Immature natural killer cell (primary cell): ENCODE measurements at regions not wholly inside any gene's neighbourhood (a gene's known extent, or its start where the extent isn't known, plus 50 kb on each side); places are given as distances from the start of the nearest gene placed in this dataset.
"Not testable (repeated sequence)": the region's sequence is repeated elsewhere in the genome, so short reads cannot be mapped to it uniquely, and the experiment has no call there.

Source experiments
- DNase-seq, 3 donors: peaks; one replicate each; pipeline ENCODE4 v3.0.0; 2022; ENCODE audit warnings: mixed read lengths in 1 of 3
- H3K27ac Mint-ChIP-seq, 6 donors: one replicate each; pipeline ENCODE4 v1.8.0; 2020; ENCODE audit warnings: mixed read lengths in 6 of 6, mild to moderate bottlenecking in 5 of 6, inconsistent platforms in 4 of 6, moderate library complexity in 3 of 6
- H3K27me3 Mint-ChIP-seq, 3 donors: one replicate each; pipeline ENCODE4 v1.8.0; 2020 to 2021; ENCODE audit warnings: low read depth in 3 of 3, mild to moderate bottlenecking in 3 of 3, mixed read lengths in 3 of 3, moderate library complexity in 3 of 3, inconsistent platforms in 1 of 3
- H3K36me3 Mint-ChIP-seq, 3 donors: one replicate each; pipeline ENCODE4 v1.8.0; 2020; ENCODE audit warnings: mixed read lengths in 3 of 3, inconsistent platforms in 2 of 3, mild to moderate bottlenecking in 2 of 3
- H3K4me1 Mint-ChIP-seq, 2 donors: one replicate each; pipeline ENCODE4 v1.8.0; 2020; ENCODE audit warnings: inconsistent platforms in 2 of 2, mild to moderate bottlenecking in 2 of 2, mixed read lengths in 2 of 2, moderate library complexity in 1 of 2
- H3K4me3 Mint-ChIP-seq, 5 donors: one replicate each; pipeline ENCODE4 v1.8.0; 2020; ENCODE audit warnings: mild to moderate bottlenecking in 5 of 5, mixed read lengths in 5 of 5, inconsistent platforms in 3 of 5, moderate library complexity in 3 of 5
- H3K9me3 Mint-ChIP-seq, 6 donors: one replicate each; pipeline ENCODE4 v1.8.0; 2020; ENCODE audit warnings: mild to moderate bottlenecking in 6 of 6, mixed read lengths in 6 of 6, inconsistent platforms in 4 of 6, moderate library complexity in 3 of 6

GRCh38 chr5:51582871-51583394, 199.7 kb downstream of the ISL1 start:
- DNase-seq = no peak
- H3K9me3 Mint-ChIP-seq = peaks cover 2 to 27% (median 10%) of the 10 kb centered on the region in 6 donors
- H3K27me3 Mint-ChIP-seq = no peaks in the 10 kb centered on the region
- no peaks in the 10 kb centered on the region for H3K36me3 Mint-ChIP-seq
- no peaks in the 10 kb centered on the region for H3K4me1 Mint-ChIP-seq
- no peak overlapping the region for H3K27ac Mint-ChIP-seq
- H3K4me3 Mint-ChIP-seq = no peak overlapping the region

GRCh38 chr5:51598026-51598425, 214.8 kb downstream of the ISL1 start:
- H3K27me3 Mint-ChIP-seq = no peaks in the 10 kb centered on the region
- H3K9me3 Mint-ChIP-seq = peaks cover 0 to 26% (median 4%) of the 10 kb centered on the region in 6 donors
- H3K4me3 Mint-ChIP-seq = no peak overlapping the region
- no peak for DNase-seq
- no peaks in the 10 kb centered on the region for H3K4me1 Mint-ChIP-seq
- H3K27ac Mint-ChIP-seq = no peak overlapping the region
- H3K36me3 Mint-ChIP-seq = no peaks in the 10 kb centered on the region

GRCh38 chr5:51599587-51599986, 216.3 kb downstream of the ISL1 start:
- H3K36me3 Mint-ChIP-seq = no peaks in the 10 kb centered on the region
- H3K4me1 Mint-ChIP-seq = no peaks in the 10 kb centered on the region
- peaks cover 2 to 33% (median 10%) of the 10 kb centered on the region in 6 donors for H3K9me3 Mint-ChIP-seq
- H3K27me3 Mint-ChIP-seq = no peaks in the 10 kb centered on the region
- DNase-seq = no peak
- H3K27ac Mint-ChIP-seq = no peak overlapping the region
- H3K4me3 Mint-ChIP-seq = no peak overlapping the region

GRCh38 chr5:51604324-51604723, 221.1 kb downstream of the ISL1 start:
- Mint-ChIP-seq H3K27ac (no peak overlapping the region), H3K9me3 (peaks cover 4 to 40% (median 13%) of the 10 kb centered on the region in 6 donors), H3K36me3 (no peaks in the 10 kb centered on the region), H3K27me3 (peaks cover 0 to 3% (median 0%) of the 10 kb centered on the region in 3 donors), H3K4me3 (no peak overlapping the region), H3K4me1 (no peaks in the 10 kb centered on the region)
- DNase-seq = no peak

GRCh38 chr5:51606921-51607320, 223.7 kb downstream of the ISL1 start:
- H3K4me1 Mint-ChIP-seq = no peaks in the 10 kb centered on the region
- peaks cover 1 to 45% (median 14%) of the 10 kb centered on the region in 6 donors for H3K9me3 Mint-ChIP-seq
- H3K27me3 Mint-ChIP-seq = peaks cover 0 to 3% (median 0%) of the 10 kb centered on the region in 3 donors
- no peak overlapping the region for H3K27ac Mint-ChIP-seq
- no peak overlapping the region for H3K4me3 Mint-ChIP-seq
- DNase-seq = no peak
- no peaks in the 10 kb centered on the region for H3K36me3 Mint-ChIP-seq

GRCh38 chr5:51618234-51618633, 235.0 kb downstream of the ISL1 start:
- Mint-ChIP-seq H3K4me1 (no peaks in the 10 kb centered on the region), H3K4me3 (no peak overlapping the region), H3K27ac (no peak overlapping the region), H3K36me3 (no peaks in the 10 kb centered on the region), H3K9me3 (peaks cover 0 to 24% (median 5%) of the 10 kb centered on the region in 6 donors), H3K27me3 (no peaks in the 10 kb centered on the region)
- DNase-seq = no peak

- no peak for DNase-seq
- H3K4me3 Mint-ChIP-seq = no peak overlapping the region
- peaks cover 0 to 1% (median 0%) of the 10 kb centered on the region in 3 donors for H3K27me3 Mint-ChIP-seq
- H3K27ac Mint-ChIP-seq = no peak overlapping the region
- no peaks in the 10 kb centered on the region for H3K36me3 Mint-ChIP-seq
- H3K4me1 Mint-ChIP-seq = no peaks in the 10 kb centered on the region
- H3K9me3 Mint-ChIP-seq = peaks cover 0 to 29% (median 10%) of the 10 kb centered on the region in 6 donors
Measured at GRCh38 chr5:51621156-51621555, 237.9 kb downstream of the ISL1 start.

GRCh38 chr5:51622161-51622790, 239.0 kb downstream of the ISL1 start:
- Mint-ChIP-seq H3K9me3 (peaks cover 0 to 29% (median 10%) of the 10 kb centered on the region in 6 donors), H3K4me3 (no peak overlapping the region), H3K4me1 (no peaks in the 10 kb centered on the region), H3K27me3 (peaks cover 0 to 1% (median 0%) of the 10 kb centered on the region in 3 donors), H3K27ac (no peak overlapping the region), H3K36me3 (no peaks in the 10 kb centered on the region)
- DNase-seq = no peak

- Mint-ChIP-seq H3K27ac (no peak overlapping the region), H3K27me3 (peaks cover 0 to 3% (median 1%) of the 10 kb centered on the region in 3 donors), H3K4me3 (no peak overlapping the region), H3K4me1 (no peaks in the 10 kb centered on the region), H3K36me3 (no peaks in the 10 kb centered on the region), H3K9me3 (peaks cover 4 to 39% (median 15%) of the 10 kb centered on the region in 6 donors)
- no peak for DNase-seq
Measured at GRCh38 chr5:51625224-51625968, 242.1 kb downstream of the ISL1 start.

- Mint-ChIP-seq H3K27ac (no peak overlapping the region), H3K9me3 (peaks cover 10 to 52% (median 40%) of the 10 kb centered on the region in 6 donors), H3K27me3 (peaks cover 0 to 5% (median 4%) of the 10 kb centered on the region in 3 donors), H3K4me1 (no peaks in the 10 kb centered on the region), H3K36me3 (no peaks in the 10 kb centered on the region), H3K4me3 (no peak overlapping the region)
- DNase-seq = no peak
Measured at GRCh38 chr5:51632027-51632426, 248.8 kb downstream of the ISL1 start.

- H3K4me1 Mint-ChIP-seq = no peaks in the 10 kb centered on the region
- no peak overlapping the region for H3K4me3 Mint-ChIP-seq
- H3K27ac Mint-ChIP-seq = no peak overlapping the region
- no peaks in the 10 kb centered on the region for H3K36me3 Mint-ChIP-seq
- no peak for DNase-seq
- H3K27me3 Mint-ChIP-seq = peaks cover 0 to 5% (median 4%) of the 10 kb centered on the region in 3 donors
- H3K9me3 Mint-ChIP-seq = peaks cover 10 to 54% (median 41%) of the 10 kb centered on the region in 6 donors
Measured at GRCh38 chr5:51632793-51633192, 249.5 kb downstream of the ISL1 start.

GRCh38 chr5:51636973-51637372, 253.7 kb downstream of the ISL1 start:
- not testable (repeated sequence) for DNase-seq, H3K4me3 Mint-ChIP-seq, H3K27me3 Mint-ChIP-seq, H3K27ac Mint-ChIP-seq, H3K4me1 Mint-ChIP-seq, H3K36me3 Mint-ChIP-seq
- H3K9me3 Mint-ChIP-seq = peaks cover 17 to 60% (median 43%) of the 10 kb centered on the region in 6 donors

- H3K9me3 Mint-ChIP-seq = peaks cover 3 to 21% (median 11%) of the 10 kb centered on the region in 6 donors
- no peak overlapping the region for H3K27ac Mint-ChIP-seq
- DNase-seq = no peak
- no peaks in the 10 kb centered on the region for H3K36me3 Mint-ChIP-seq
- H3K4me1 Mint-ChIP-seq = no peaks in the 10 kb centered on the region
- no peak overlapping the region for H3K4me3 Mint-ChIP-seq
- no peaks in the 10 kb centered on the region for H3K27me3 Mint-ChIP-seq
Measured at GRCh38 chr5:51644976-51645375, 261.7 kb downstream of the ISL1 start.

GRCh38 chr5:51646482-51646881, 263.2 kb downstream of the ISL1 start:
- H3K27ac Mint-ChIP-seq = no peak overlapping the region

More at GRCh38 chr5:51646482-51646881, 263.2 kb downstream of the ISL1 start:
- Mint-ChIP-seq H3K4me1 (no peaks in the 10 kb centered on the region), H3K9me3 (peaks cover 7 to 30% (median 13%) of the 10 kb centered on the region in 6 donors), H3K27me3 (no peaks in the 10 kb centered on the region), H3K36me3 (no peaks in the 10 kb centered on the region), H3K4me3 (no peak overlapping the region)
- DNase-seq = no peak
